ENCODE measurements at regions not wholly inside any gene's neighbourhood (a gene's known extent, or its start where the extent isn't known, plus 50 kb on each side); places are given as distances from the start of the nearest gene placed in this dataset.

- Histone ChIP-seq H3K79me2 (ENCODE audit: low read length) (no peaks in the 10 kb centered on the region), H4K20me1 (ENCODE audit: insufficient read depth, low read length) (no peaks in the 10 kb centered on the region), H2AFZ (ENCODE audit: low read depth, low read length) (peak overlapping the region; percentile 72; the same call in 1 of the 2 replicates), H3K27ac (ENCODE audit: low read length) (no peak overlapping the region), H3K36me3 (replicated peaks; ENCODE audit: low read depth, low read length) (no peaks in the 10 kb centered on the region), H3K4me3 (ENCODE audit: low read length) (peak overlapping the region; percentile 47), H3K9me3 (ENCODE audit: insufficient read depth, low read length) (no peaks in the 10 kb centered on the region), H3K4me1 (ENCODE audit: low read length) (peaks cover 22% of the 10 kb centered on the region), H3K27me3 (ENCODE audit: low read depth, low read length) (no peaks in the 10 kb centered on the region), H3K4me2 (ENCODE audit: low read length) (peak overlapping the region; percentile 70), H3K9ac (ENCODE audit: low read length) (no peak overlapping the region)
- TF ChIP-seq EZH2phosphoT487 (IDR thresholded peaks at IDR 0.05; ENCODE audit: low read depth) (no peak), CTCF (IDR thresholded peaks at IDR 0.05; ENCODE audit: low read depth, low read length) (peak; percentile 97)
These were observed 65.7 kb upstream of the TOP1 start for GRCh38 chr20:40962733-40963504.

- Histone ChIP-seq H4K20me1 (ENCODE audit: insufficient read depth, low read length) (no peaks in the 10 kb centered on the region), H3K4me1 (ENCODE audit: low read length) (peaks cover 22% of the 10 kb centered on the region), H3K27ac (ENCODE audit: low read length) (no peak overlapping the region), H2AFZ (ENCODE audit: low read depth, low read length) (no peak overlapping the region), H3K27me3 (ENCODE audit: low read depth, low read length) (no peaks in the 10 kb centered on the region), H3K36me3 (replicated peaks; ENCODE audit: low read depth, low read length) (no peaks in the 10 kb centered on the region), H3K9ac (ENCODE audit: low read length) (no peak overlapping the region), H3K4me2 (ENCODE audit: low read length) (peak overlapping the region; percentile 70; the same call in 1 of the 2 replicates), H3K4me3 (ENCODE audit: low read length) (no peak overlapping the region), H3K79me2 (ENCODE audit: low read length) (no peaks in the 10 kb centered on the region), H3K9me3 (ENCODE audit: insufficient read depth, low read length) (no peaks in the 10 kb centered on the region)
- TF ChIP-seq EZH2phosphoT487 (IDR thresholded peaks at IDR 0.05; ENCODE audit: low read depth) (no peak), CTCF (IDR thresholded peaks at IDR 0.05; ENCODE audit: low read depth, low read length) (no peak)
These were observed 65.1 kb upstream of the TOP1 start for GRCh38 chr20:40963505-40963845.

GRCh38 chr20:40965671-40966070 is 63.0 kb upstream of the TOP1 start:
- Histone ChIP-seq H3K4me2 (ENCODE audit: low read length) (no peak overlapping the region), H3K27me3 (ENCODE audit: low read depth, low read length) (no peaks in the 10 kb centered on the region), H4K20me1 (ENCODE audit: insufficient read depth, low read length) (no peaks in the 10 kb centered on the region), H3K9ac (ENCODE audit: low read length) (no peak overlapping the region), H3K9me3 (ENCODE audit: insufficient read depth, low read length) (no peaks in the 10 kb centered on the region), H2AFZ (ENCODE audit: low read depth, low read length) (no peak overlapping the region), H3K79me2 (ENCODE audit: low read length) (no peaks in the 10 kb centered on the region), H3K36me3 (replicated peaks; ENCODE audit: low read depth, low read length) (no peaks in the 10 kb centered on the region), H3K4me3 (ENCODE audit: low read length) (no peak overlapping the region), H3K4me1 (ENCODE audit: low read length) (peaks cover 26% of the 10 kb centered on the region), H3K27ac (ENCODE audit: low read length) (no peak overlapping the region)
- TF ChIP-seq EZH2phosphoT487 (IDR thresholded peaks at IDR 0.05; ENCODE audit: low read depth) (no peak), CTCF (IDR thresholded peaks at IDR 0.05; ENCODE audit: low read depth, low read length) (no peak)

GRCh38 chr20:40966103-40966502 is 62.5 kb upstream of the TOP1 start:
- Histone ChIP-seq H3K79me2 (ENCODE audit: low read length) (no peaks in the 10 kb centered on the region), H3K4me1 (ENCODE audit: low read length) (peaks cover 26% of the 10 kb centered on the region), H4K20me1 (ENCODE audit: insufficient read depth, low read length) (no peaks in the 10 kb centered on the region), H3K4me2 (ENCODE audit: low read length) (0 out of 2 replicates have a peak overlapping the region, but pooled peaks have one; percentile 11), H3K27me3 (ENCODE audit: low read depth, low read length) (no peaks in the 10 kb centered on the region), H3K9me3 (ENCODE audit: insufficient read depth, low read length) (no peaks in the 10 kb centered on the region), H3K27ac (ENCODE audit: low read length) (no peak overlapping the region), H3K36me3 (replicated peaks; ENCODE audit: low read depth, low read length) (no peaks in the 10 kb centered on the region), H3K9ac (ENCODE audit: low read length) (no peak overlapping the region), H2AFZ (ENCODE audit: low read depth, low read length) (no peak overlapping the region), H3K4me3 (ENCODE audit: low read length) (no peak overlapping the region)
- TF ChIP-seq CTCF (IDR thresholded peaks at IDR 0.05; ENCODE audit: low read depth, low read length) (peak; percentile 80), EZH2phosphoT487 (IDR thresholded peaks at IDR 0.05; ENCODE audit: low read depth) (no peak)

Data from OCI-LY3 (cell line).